Left lung (tissue), 4 donors: ENCODE measurements at regions not wholly inside any gene's neighbourhood (a gene's known extent, or its start where the extent isn't known, plus 50 kb on each side); places are given as distances from the start of the nearest gene placed in this dataset.

Experiments used
- ATAC-seq: fragments of 200-7000 bp; cut with Tn5 transposase; one replicate; pipeline ENCODE4 v1.9.1; 2020; ENCODE audit warnings: moderate library complexity
- DNase-seq, 4 donors: peaks; one replicate each; pipeline ENCODE4 v3.0.0-alpha.2; 2013 to 2020
- H3K27ac ChIP-seq, 2 donors: fragments of 200-600 bp; sonication (generic) in 1 of 2; one replicate each; pipeline versions ENCODE4 v1.5.0 to v1.8.0; 2020 to 2021
- H3K27me3 ChIP-seq, 2 donors: fragments of 200-600 bp; sonication (generic) in 1 of 2; one replicate each; pipeline versions ENCODE4 v1.5.0 to v1.8.0; 2020 to 2021
- H3K36me3 ChIP-seq, 2 donors: fragments of 200-600 bp; sonication (generic) in 1 of 2; one replicate each; pipeline versions ENCODE4 v1.5.0 to v1.8.0; 2020 to 2021
- H3K4me1 ChIP-seq, 2 donors: fragments of 200-600 bp; one replicate each; pipeline ENCODE4 v1.8.0; 2021
- H3K4me3 ChIP-seq, 2 donors: fragments of 200-600 bp; sonication (generic) in 1 of 2; one replicate each; pipeline versions ENCODE4 v1.5.0 to v1.8.0; 2020 to 2021; ENCODE audit warnings: mild to moderate bottlenecking in 1 of 2
- H3K9me3 ChIP-seq, 2 donors: fragments of 200-600 bp; sonication (generic) in 1 of 2; one replicate each; pipeline versions ENCODE4 v1.5.0 to v1.8.0; 2020 to 2021
- CTCF ChIP-seq, 2 donors: fragments of 200-600 bp; sonication (generic) in 1 of 2; IDR thresholded peaks; one replicate each; pipeline versions ENCODE4 v1.5.0 to v1.8.0; 2021; ENCODE audit warnings: antibody characterized with exemption in 2 of 2
- intact Hi-C, 2 donors: fragments of 100-400 bp; cut with DNase I; formaldehyde crosslinking; loops; one replicate each; pipeline versions ENCODE4 v1.11.2 to v1.14.2; 2022
- donor health status: DM: no; HTN: yes; CAD: no.
- donor health status: DM: no; HTN: no; CAD: no.

- H3K9me3 ChIP-seq, result peaks cover 0 to 10% of the 10 kb centered on the region in 2 donors
- H3K4me3 ChIP-seq, result no peak overlapping the region
- no peaks in the 10 kb centered on the region for H3K4me1 ChIP-seq
- ATAC-seq (no peak), DNase-seq (no peak)
- intact Hi-C loops, result no loop called here
- no peak overlapping the region for H3K27ac ChIP-seq
- TF ChIP-seq CTCF (IDR thresholded peaks at IDR 0.05), result no peak
- H3K36me3 ChIP-seq, result no peaks in the 10 kb centered on the region
- H3K27me3 ChIP-seq, result no peaks in the 10 kb centered on the region
Measured at GRCh38 chr2:56715683-56716082, 531.9 kb downstream of the CCDC85A start.

- ATAC-seq (no peak), DNase-seq (no peak)
- intact Hi-C loops, result no loop called here
- H3K4me1 ChIP-seq, result no peaks in the 10 kb centered on the region
- no peak overlapping the region for H3K27ac ChIP-seq
- no peak overlapping the region for H3K4me3 ChIP-seq
- no peak for TF ChIP-seq CTCF (IDR thresholded peaks at IDR 0.05)
- H3K9me3 ChIP-seq, result peaks cover 0 to 14% of the 10 kb centered on the region in 2 donors
- H3K27me3 ChIP-seq, result no peaks in the 10 kb centered on the region
- no peaks in the 10 kb centered on the region for H3K36me3 ChIP-seq
Measured at GRCh38 chr2:56718413-56718812, 534.6 kb downstream of the CCDC85A start.

GRCh38 chr2:56729212-56729611, 545.4 kb downstream of the CCDC85A start:
- Histone ChIP-seq H3K27me3 (no peaks in the 10 kb centered on the region), H3K9me3 (peaks cover 0 to 33% of the 10 kb centered on the region in 2 donors), H3K27ac (no peak overlapping the region), H3K4me3 (no peak overlapping the region), H3K36me3 (no peaks in the 10 kb centered on the region), H3K4me1 (no peaks in the 10 kb centered on the region)
- intact Hi-C loops, result no loop called here
- no peak for TF ChIP-seq CTCF (IDR thresholded peaks at IDR 0.05)
- no peak for ATAC-seq
- no peak for DNase-seq

GRCh38 chr2:56732946-56733345, 549.2 kb downstream of the CCDC85A start:
- DNase-seq (no peak), ATAC-seq (no peak)
- intact Hi-C loops, result no loop called here
- Histone ChIP-seq H3K36me3 (no peaks in the 10 kb centered on the region), H3K9me3 (peaks cover 0 to 13% of the 10 kb centered on the region in 2 donors), H3K4me1 (no peaks in the 10 kb centered on the region), H3K27me3 (no peaks in the 10 kb centered on the region), H3K27ac (no peak overlapping the region), H3K4me3 (no peak overlapping the region)
- no peak for TF ChIP-seq CTCF (IDR thresholded peaks at IDR 0.05)

GRCh38 chr2:56739413-56739812, 555.6 kb downstream of the CCDC85A start:
- Histone ChIP-seq H3K9me3 (peaks cover 0 to 9% of the 10 kb centered on the region in 2 donors), H3K27me3 (no peaks in the 10 kb centered on the region), H3K36me3 (no peaks in the 10 kb centered on the region), H3K4me1 (no peaks in the 10 kb centered on the region), H3K27ac (no peak overlapping the region), H3K4me3 (no peak overlapping the region)
- DNase-seq (no peak), ATAC-seq (no peak)
- intact Hi-C loops, result no loop called here
- TF ChIP-seq CTCF (IDR thresholded peaks at IDR 0.05), result no peak
